ENCODE measurements at regions not wholly inside any gene's neighbourhood (a gene's known extent, or its start where the extent isn't known, plus 50 kb on each side); places are given as distances from the start of the nearest gene placed in this dataset.

GRCh38 chr18:42561521-42561920 is 554.0 kb downstream of the RIT2 start:
- no peak for DNase-seq

DNA sequence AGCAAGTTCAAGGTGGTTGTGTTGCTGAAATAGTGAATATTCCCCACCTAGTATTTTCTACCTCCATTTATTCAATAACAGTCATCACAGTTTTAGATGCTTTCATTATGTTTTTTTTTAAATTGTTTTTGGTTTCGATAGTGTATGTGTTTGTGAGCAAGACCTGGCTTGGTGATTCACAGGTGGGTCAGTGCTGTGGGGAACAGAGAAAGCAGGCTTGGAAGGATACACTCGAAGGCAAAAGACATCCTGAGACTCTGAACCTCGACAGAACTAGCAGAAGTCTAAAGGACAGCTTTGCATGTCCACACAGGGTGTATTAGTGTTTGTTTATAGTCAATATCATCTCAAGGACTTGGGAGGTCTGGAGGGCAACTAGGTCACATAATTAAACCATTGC is 551.5 kb downstream of the RIT2 start:
- no peak for DNase-seq

- DNase-seq = no peak
These were observed 550.7 kb downstream of the RIT2 start for GRCh38 chr18:42564761-42565160.

- DNase-seq = no peak
These were observed 546.7 kb downstream of the RIT2 start for GRCh38 chr18:42568773-42569172.

DNA sequence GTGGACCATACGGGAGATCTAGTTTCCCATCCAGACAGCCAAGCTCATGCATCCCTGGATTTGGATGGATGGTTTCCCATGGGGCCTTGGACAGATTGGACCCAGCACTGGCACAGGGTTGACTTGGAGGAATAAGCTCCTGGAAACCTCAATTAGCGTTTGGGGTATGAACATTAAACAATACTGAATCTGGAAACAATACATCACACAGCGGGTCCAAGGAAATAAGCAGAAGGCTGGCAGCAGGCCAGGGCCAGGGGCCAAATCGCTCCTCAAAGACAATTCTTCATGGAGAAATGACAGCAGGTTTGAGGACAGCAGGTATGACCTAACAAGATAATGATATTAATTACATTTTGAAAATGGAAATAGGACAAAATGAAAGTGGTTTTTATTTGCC is 540.6 kb downstream of the RIT2 start:
- DNase-seq = no peak

DNA sequence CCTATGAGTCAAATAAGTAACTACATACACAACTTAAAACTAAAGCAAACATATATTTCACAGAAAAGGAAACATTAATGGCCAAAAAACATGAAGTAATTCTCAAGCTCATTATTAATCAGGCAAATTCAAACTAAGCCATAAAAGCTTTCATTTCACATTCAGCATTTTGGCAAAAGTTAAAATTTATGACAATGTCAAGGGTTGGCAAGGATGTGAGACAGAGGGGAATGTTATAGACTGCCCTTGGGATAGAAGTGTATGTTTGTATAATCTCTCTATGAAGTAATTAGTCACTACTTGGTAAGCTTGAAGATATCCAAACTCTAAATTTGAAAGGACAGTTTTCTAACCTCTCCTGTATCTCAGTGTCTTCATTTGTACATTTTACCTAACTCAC is 539.4 kb downstream of the RIT2 start:
- no peak for DNase-seq

DNA sequence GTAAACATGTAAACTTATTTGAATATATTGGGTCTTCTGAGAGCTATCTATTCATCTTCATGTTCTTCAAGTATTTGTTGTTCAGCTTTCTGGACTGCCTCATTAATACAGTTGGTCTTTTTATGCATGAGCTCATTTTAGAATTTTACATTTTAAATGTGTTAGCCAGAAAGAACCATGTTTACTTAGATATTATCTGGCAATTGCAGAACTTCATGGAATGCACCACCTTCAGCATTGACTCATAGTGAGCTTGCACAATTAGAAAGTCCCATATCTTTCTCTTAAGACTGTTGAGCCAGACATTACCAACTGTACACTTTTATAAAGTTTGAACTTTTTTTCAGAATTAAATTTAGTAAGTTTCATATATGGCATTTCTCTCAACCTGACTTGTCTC is 536.7 kb downstream of the RIT2 start:
- DNase-seq = no peak

DNA sequence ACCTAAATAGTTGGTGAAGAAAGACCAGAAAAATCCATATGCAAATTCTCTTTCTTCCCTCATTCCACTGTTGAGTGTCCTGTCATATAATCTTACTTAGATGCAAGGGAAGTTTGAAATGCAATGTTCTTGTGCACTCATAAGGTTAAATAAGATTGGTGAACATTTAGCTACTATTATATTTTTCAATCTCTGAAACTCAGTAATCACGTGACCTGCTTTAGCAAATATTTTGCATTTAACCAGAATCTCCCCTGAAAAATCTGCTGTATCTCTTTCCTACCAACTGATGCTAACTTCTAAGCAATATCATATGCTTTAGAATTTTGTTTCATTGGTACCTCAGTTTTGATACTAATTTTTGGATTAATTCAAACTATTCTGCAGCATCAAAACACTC is 533.2 kb downstream of the RIT2 start:
- no peak for DNase-seq

- peak; percentile 47 for DNase-seq
These were observed 532.2 kb downstream of the RIT2 start for GRCh38 chr18:42583283-42583731.

GRCh38 chr18:42586601-42587000 is 528.9 kb downstream of the RIT2 start:
- no peak for DNase-seq

GRCh38 chr18:42588786-42589185 is 526.7 kb downstream of the RIT2 start:
- DNase-seq = no peak

- DNase-seq = no peak
These were observed 510.7 kb downstream of the RIT2 start for GRCh38 chr18:42604820-42605219.

- no peak for DNase-seq
These were observed 508.5 kb downstream of the RIT2 start for GRCh38 chr18:42606886-42607495.

DNA sequence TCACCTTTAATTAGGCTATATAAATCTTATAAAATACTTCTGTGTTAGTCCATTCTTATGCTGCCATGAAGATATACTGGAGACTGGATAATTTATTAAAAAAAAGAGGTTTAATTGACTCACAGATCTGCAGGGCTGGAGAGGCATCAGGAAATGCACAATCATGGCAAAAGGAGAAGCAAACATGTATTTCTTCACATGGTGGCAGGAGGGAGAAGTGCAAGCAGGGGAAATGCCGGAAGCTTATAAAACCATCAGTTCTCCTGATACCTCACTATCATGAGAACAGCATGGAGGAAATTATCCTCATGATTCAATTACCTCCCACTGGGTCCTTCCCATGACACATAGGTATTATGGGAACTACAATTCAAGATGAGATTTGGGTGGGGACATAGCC is 504.4 kb downstream of the RIT2 start:
- DNase-seq = no peak

DNA sequence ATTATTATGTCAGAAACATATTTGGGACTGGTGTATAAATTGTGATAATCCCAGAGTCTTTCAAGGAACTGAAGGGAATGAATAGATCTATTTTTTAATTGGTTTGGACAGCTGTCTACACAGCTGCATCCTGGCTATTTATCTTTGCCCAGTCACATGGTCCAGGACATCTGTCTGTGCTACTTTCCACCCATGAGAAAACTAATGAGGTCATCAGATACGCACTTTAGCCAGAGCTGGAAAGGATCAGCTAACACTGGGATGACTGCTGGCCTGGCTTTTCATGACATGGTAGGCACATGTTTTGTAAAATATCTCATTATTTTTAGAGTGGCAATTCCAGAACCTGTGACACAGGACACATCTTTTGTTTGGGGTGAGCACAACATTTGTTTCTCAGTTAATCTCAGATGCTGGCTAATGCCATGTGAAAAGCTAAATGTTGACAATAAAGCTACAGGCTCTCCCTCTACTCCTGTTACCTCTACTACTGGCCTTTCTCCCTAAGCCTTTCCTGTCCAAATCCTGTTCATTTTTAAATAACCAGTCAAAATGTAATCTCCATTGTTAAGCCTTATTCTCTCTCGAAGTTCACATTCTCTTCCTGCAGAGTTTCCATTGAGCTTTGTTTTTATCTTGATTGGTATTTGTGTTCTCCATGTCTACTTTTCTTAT is 500.7 kb downstream of the RIT2 start:
- peak; percentile 54 for DNase-seq

GRCh38 chr18:42617221-42617620 is 498.3 kb downstream of the RIT2 start:
- no peak for DNase-seq

- DNase-seq = no peak
These were observed 495.7 kb downstream of the RIT2 start for GRCh38 chr18:42619771-42620170.

DNA sequence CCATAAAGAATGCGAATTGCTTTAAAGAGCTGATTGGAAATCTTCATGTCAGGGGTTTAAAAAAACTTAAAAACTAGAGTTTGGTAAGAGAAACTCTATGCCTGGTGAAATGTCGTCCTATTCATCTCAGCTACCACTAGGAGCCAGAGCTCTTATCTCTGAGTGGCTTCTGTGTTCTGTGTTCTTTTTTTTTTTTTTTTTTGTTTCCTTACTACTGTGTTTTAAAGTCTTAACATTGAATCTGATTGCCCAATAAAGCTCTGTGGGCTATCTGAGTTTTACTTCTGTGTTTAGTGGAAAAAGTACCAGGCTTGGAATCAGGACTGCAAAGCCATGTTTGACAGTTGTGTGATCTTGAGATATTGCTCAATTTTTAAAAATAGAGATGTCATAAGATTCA is 494.8 kb downstream of the RIT2 start:
- DNase-seq = no peak

DNA sequence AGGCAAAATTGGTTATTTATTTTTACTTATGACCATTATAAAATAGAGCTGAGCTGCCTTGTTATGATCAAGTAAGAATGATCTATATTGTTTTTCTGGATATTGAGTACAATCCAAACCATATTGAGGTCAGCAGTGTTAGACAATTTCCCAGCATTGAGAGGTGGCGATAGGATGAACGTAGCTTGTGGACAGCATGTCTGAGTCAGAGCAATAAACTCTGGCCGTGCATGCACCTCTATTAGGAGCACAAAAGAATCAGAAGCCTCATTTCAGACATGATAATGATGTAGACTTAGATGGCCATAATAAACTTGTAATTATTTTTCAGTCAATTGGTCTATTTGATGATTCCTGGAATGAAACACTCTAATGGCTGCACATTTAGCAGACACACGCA is 491.6 kb downstream of the RIT2 start:
- DNase-seq = no peak

DNA sequence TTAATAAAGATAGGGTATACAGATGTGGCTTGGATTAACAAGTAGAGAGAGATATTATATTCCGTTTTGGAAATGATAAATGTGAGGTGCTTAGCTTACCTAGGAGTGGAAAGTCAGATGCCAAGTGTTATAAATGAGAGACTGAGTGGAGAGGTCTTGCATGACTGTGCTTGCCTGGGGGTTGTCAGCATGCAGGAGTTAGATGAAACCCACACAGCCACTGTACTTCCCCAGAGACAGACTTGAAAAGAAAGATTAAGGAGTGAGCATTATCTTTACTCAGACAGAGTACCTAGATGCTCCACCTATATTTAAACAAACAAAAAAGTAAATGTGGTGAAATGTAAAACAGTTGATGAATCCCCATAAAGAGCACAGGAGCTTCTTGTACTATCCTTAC is 482.7 kb downstream of the RIT2 start:
- no peak for DNase-seq

- no peak for DNase-seq
These were observed 480.0 kb downstream of the RIT2 start for GRCh38 chr18:42635378-42636048.

DNA sequence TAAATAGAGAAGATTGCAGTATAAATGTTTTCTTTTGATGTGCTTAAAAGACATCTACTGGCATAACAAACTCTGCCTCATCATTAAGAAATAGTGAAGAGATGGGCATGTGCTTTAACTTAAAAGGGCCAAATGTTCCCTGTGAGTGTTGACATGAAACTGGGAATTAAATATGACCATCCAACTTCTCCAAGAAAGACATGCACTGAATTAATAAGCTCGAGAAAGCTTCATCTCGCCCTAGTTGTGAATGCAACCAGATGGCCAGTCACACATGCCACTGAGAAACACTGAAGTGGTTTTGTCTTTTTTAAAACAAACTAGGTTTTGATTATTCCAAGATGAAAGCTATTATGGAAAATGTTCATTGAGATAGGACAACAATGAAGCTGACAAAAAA is 479.2 kb downstream of the RIT2 start:
- no peak for DNase-seq

DNA sequence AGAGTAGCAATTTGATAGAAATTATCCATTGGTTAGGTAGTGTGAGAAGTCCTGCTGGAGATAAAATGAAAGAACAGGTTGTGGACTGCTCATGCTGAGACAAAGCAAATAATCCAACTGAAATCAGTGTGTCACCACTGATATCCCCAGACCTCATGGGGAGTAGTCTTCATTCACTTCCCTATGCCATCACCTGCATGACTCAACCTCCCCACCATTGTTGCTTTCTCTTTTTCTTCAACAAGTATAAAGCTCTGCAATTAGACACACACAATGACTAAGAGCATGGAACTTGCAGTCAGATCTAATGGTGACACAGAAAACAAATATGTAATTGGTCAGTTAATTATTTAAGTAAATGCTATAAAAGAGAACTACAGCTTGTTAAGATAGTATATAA is 475.3 kb downstream of the RIT2 start:
- no peak for DNase-seq

DNA sequence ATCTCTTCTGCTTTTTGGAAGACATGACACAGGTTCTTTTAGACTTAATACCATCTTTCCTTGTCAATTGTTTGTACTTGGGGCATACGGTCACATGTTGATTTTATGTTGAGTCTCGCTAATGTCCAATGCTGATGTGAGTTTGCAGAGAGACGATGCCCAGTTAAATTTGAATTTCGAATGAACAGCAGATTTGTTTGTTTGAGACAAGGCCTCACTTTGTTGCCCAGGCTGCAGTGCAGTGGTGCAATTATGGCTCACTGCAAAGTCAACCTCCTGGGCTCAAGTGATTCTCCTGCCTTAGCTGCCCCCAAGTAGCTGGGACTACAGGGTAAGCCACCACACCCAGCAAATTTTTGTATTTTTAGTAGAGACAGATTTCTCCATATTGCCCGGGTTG is 473.5 kb downstream of the RIT2 start:
- DNase-seq = no peak

DNA sequence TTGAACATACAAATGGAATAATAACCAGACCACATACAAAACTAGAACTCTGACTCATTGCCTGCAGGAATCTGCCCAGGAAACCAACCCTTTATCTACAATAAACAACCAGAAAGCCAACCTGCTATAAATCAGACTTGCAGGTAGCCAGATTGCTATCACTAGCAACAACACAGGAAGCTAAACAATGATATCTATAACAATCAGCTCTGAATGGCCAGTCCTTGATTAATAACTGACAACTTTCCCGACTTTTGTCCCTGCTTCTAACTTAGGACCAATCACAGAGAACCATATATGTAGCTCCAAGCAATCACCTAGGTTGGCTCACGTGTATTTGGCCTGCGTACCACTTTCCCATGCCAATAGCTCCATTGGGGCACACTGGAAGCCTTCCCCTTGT is 470.8 kb downstream of the RIT2 start:
- DNase-seq = no peak
